ENCODE measurements at regions not wholly inside any gene's neighbourhood (a gene's known extent, or its start where the extent isn't known, plus 50 kb on each side); places are given as distances from the start of the nearest gene placed in this dataset.
"Not testable (repeated sequence)": the region's sequence is repeated elsewhere in the genome, so short reads cannot be mapped to it uniquely, and the experiment has no call there.

DNA sequence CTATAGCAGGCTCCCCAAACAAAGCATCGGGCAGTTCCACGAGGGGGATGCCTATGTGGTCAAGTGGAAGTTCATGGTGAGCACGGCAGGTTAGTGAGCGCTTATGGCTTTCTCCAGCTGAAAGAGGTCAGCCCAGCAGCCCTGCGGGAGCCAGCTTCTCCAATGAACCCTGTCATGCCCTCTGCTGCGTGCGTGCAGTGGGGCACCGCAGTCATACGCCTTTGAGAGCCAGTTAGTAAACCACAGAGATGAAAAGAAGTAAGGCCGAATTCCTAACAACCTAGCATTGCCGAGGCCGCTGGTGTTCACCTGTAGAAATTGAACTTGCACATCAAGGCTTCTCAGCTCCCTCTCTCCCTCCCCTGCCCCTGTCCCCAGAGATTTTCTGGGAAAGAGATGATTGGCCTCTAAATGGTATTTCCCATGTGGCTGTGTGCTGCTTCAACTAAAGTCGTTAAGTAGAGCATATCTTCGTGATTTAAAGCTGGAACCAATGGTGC lies 75.1 kb upstream of the LYZL2 start:
- not testable (repeated sequence) for TF ChIP-seq POLR2A, CTCF (IDR thresholded peaks at IDR 0.05)

Measured in lower leg skin (tissue), 3 donors.